ENCODE measurements at regions not wholly inside any gene's neighbourhood (a gene's known extent, or its start where the extent isn't known, plus 50 kb on each side); places are given as distances from the start of the nearest gene placed in this dataset.

GRCh38 chr12:114821570-114821969 lies 137.6 kb upstream of the TBX3 start:
- Histone ChIP-seq H3K36me3 (replicated peaks in 1 of 2; ENCODE audit: control insufficient read depth in 1 of 2, insufficient read depth in 2 of 2, low read length in 1 of 2) (no peaks in the 10 kb centered on the region), H2AFZ (ENCODE audit: low read depth) (no peak overlapping the region), H3K79me2 (ENCODE audit: insufficient read depth) (no peaks in the 10 kb centered on the region), H3F3A (replicated peaks; ENCODE audit: insufficient read depth) (no peaks in the 10 kb centered on the region), H3K27ac (ENCODE audit: low read depth in 2 of 2, low read length in 1 of 2) (no peak overlapping the region), H3K27me3 (ENCODE audit: insufficient read depth) (no peaks in the 10 kb centered on the region), H3K4me2 (no peak overlapping the region), H4K20me1 (ENCODE audit: insufficient read depth) (no peaks in the 10 kb centered on the region), H3K9me3 (no peaks in the 10 kb centered on the region), H3K9me2 (no peaks in the 10 kb centered on the region), H3K4me3 (ENCODE audit: low read depth in 2 of 2, low read length in 1 of 2) (no peak overlapping the region), H3K4me1 (ENCODE audit: control insufficient read depth in 1 of 2, insufficient read depth in 2 of 2, low read depth in 1 of 2, low read length in 1 of 2) (no peaks in the 10 kb centered on the region), H3K9ac (no peak overlapping the region)
- ChIA-PET POLR2A (no interaction called here), CTCF (no interaction called here)
- no peak for DNase-seq
- 60% methylated on average over 3 of the region's 3 CpGs for WGBS (ENCODE audit: low lambda C conversion rate)
- no peak for TF ChIP-seq YY1 (IDR thresholded peaks at IDR 0.05; ENCODE audit: low read depth)
- no peak for TF ChIP-seq IRF3 (IDR thresholded peaks at IDR 0.05; ENCODE audit: low read depth, low read length)
- no peak for TF ChIP-seq GATA2 (CRISPR knock-in tag; IDR thresholded peaks at IDR 0.05)
- no peak for TF ChIP-seq NFIC (IDR thresholded peaks at IDR 0.05; ENCODE audit: borderline replicate concordance)
- TF ChIP-seq TCF12 (IDR thresholded peaks at IDR 0.05): no peak
- no peak for TF ChIP-seq TAF1 (IDR thresholded peaks at IDR 0.05; ENCODE audit: borderline replicate concordance, low read depth, low read length)
- TF ChIP-seq, protein P1, sequence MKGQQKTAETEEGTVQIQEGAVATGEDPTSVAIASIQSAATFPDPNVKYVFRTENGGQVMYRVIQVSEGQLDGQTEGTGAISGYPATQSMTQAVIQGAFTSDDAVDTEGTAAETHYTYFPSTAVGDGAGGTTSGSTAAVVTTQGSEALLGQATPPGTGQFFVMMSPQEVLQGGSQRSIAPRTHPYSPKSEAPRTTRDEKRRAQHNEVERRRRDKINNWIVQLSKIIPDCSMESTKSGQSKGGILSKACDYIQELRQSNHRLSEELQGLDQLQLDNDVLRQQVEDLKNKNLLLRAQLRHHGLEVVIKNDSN (IDR thresholded peaks at IDR 0.05; ENCODE audit: borderline replicate concordance, low read depth): no peak
- TF ChIP-seq MAX (IDR thresholded peaks at IDR 0.05; ENCODE audit: low read depth): no peak
- no peak for TF ChIP-seq RFX5 (IDR thresholded peaks at IDR 0.05; ENCODE audit: low read length)
- TF ChIP-seq SMC3 (IDR thresholded peaks at IDR 0.05; ENCODE audit: low read depth, low read length): no peak

DNA sequence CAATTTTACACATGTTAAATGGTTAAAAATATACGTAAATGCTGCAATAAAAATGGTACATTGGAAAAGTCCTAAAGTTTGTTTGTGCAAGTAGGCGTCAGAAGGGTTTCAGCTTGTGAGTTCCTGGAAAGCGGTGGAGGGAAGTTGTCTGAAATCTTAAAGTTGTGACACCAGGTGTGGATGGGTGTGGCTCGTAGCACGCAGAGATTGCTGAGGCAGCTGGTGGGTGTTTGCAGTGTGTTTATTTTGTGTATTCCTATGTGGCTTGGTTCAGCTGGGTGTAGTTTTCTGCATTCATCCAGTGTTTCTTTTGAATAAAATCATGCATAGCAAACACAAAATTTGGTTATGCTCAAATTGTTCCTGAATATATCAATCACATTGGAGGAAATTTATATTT lies 136.8 kb upstream of the TBX3 start:
- ChIA-PET POLR2A (no interaction called here), CTCF (no interaction called here)
- no peaks in the 10 kb centered on the region for H3K9me3 ChIP-seq

More for the DNA sequence above, 136.8 kb upstream of the TBX3 start:
- H3K4me2 ChIP-seq: no peak overlapping the region
- no peak overlapping the region for H3K27ac ChIP-seq (ENCODE audit: low read depth in 2 of 2, low read length in 1 of 2)
- H3K9me2 ChIP-seq: no peaks in the 10 kb centered on the region
- no peaks in the 10 kb centered on the region for H3K27me3 ChIP-seq (ENCODE audit: insufficient read depth)
- no peak overlapping the region for H3K9ac ChIP-seq
- TF ChIP-seq EP300 (IDR thresholded peaks at IDR 0.05; ENCODE audit: borderline replicate concordance in 1 of 2, low read depth in 1 of 2, low read length in 1 of 2): no peak
- TF ChIP-seq RXRA (IDR thresholded peaks at IDR 0.05; ENCODE audit: borderline replicate concordance, low read depth): no peak
- H3K4me3 ChIP-seq (ENCODE audit: low read depth in 2 of 2, low read length in 1 of 2): no peak overlapping the region
- no peak overlapping the region for H2AFZ ChIP-seq (ENCODE audit: low read depth)
- no peaks in the 10 kb centered on the region for H3K79me2 ChIP-seq (ENCODE audit: insufficient read depth)
- no peaks in the 10 kb centered on the region for H3F3A ChIP-seq (replicated peaks; ENCODE audit: insufficient read depth)
- H3K36me3 ChIP-seq (replicated peaks in 1 of 2; ENCODE audit: control insufficient read depth in 1 of 2, insufficient read depth in 2 of 2, low read length in 1 of 2): no peaks in the 10 kb centered on the region
- no peaks in the 10 kb centered on the region for H4K20me1 ChIP-seq (ENCODE audit: insufficient read depth)
- no peak for DNase-seq
- no peaks in the 10 kb centered on the region for H3K4me1 ChIP-seq (ENCODE audit: control insufficient read depth in 1 of 2, insufficient read depth in 2 of 2, low read depth in 1 of 2, low read length in 1 of 2)
- WGBS (ENCODE audit: low lambda C conversion rate): 90% methylated on average over 5 of the region's 5 CpGs

Data from SK-N-SH (cell line).